ENCODE measurements at regions not wholly inside any gene's neighbourhood (a gene's known extent, or its start where the extent isn't known, plus 50 kb on each side); places are given as distances from the start of the nearest gene placed in this dataset.
"Not testable (repeated sequence)": the region's sequence is repeated elsewhere in the genome, so short reads cannot be mapped to it uniquely, and the experiment has no call there.

DNA sequence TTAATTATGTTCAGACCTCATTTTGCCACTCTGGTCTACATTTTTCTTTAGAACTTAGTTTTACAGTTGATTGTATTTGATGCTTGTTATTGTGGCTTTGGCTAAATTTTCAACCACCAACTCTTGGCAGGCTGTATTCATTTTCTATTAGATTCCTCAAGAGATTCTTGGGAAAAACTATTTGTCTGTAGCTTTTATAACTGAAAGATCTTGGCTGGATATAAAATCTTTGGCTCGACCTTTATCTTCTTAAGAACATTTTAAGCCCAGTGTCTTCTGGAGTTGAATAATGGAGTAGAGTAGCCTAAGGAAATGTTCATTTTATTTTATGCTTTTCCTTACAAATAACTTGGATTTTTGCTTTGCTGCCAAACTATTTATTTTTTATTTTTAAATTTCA is 848.5 kb downstream of the PCDH17 start:
- Histone ChIP-seq H3K4me3 (ENCODE audit: low read depth, low read length) (no peak overlapping the region), H3K4me1 (peaks cover 3% of the 10 kb centered on the region; the same call in 1 of the 2 replicates), H3K27me3 (no peaks in the 10 kb centered on the region), H3K9me3 (no peaks in the 10 kb centered on the region), H3K36me3 (no peaks in the 10 kb centered on the region)
- TF ChIP-seq, protein P1, sequence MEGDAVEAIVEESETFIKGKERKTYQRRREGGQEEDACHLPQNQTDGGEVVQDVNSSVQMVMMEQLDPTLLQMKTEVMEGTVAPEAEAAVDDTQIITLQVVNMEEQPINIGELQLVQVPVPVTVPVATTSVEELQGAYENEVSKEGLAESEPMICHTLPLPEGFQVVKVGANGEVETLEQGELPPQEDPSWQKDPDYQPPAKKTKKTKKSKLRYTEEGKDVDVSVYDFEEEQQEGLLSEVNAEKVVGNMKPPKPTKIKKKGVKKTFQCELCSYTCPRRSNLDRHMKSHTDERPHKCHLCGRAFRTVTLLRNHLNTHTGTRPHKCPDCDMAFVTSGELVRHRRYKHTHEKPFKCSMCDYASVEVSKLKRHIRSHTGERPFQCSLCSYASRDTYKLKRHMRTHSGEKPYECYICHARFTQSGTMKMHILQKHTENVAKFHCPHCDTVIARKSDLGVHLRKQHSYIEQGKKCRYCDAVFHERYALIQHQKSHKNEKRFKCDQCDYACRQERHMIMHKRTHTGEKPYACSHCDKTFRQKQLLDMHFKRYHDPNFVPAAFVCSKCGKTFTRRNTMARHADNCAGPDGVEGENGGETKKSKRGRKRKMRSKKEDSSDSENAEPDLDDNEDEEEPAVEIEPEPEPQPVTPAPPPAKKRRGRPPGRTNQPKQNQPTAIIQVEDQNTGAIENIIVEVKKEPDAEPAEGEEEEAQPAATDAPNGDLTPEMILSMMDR (IDR thresholded peaks at IDR 0.05; ENCODE audit: low read depth, low read length): no peak
- no peak for DNase-seq

DNA sequence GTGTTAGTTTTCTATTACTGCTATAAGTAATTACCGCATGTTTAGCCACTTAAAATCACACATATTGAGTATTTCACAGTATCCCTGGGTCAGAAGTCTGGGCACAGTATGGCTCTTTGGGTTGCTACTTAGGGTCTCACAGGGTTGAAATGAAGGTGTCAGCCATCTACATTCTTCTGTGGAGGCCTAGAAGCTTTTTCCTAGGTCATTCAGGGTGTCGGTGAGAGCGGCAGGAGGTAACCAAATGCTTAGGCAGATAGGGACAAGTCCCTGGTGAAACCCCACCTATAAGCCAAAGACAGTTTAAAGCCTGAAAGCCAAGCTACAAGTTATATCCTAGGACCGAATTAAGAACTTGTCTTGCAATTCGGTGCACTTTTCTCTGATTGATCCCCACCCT is 856.7 kb downstream of the PCDH17 start:
- TF ChIP-seq, protein P1 (IDR thresholded peaks at IDR 0.05; ENCODE audit: low read depth, low read length): no peak
- Histone ChIP-seq H3K27me3 (no peaks in the 10 kb centered on the region), H3K4me1 (no peaks in the 10 kb centered on the region)

DNA sequence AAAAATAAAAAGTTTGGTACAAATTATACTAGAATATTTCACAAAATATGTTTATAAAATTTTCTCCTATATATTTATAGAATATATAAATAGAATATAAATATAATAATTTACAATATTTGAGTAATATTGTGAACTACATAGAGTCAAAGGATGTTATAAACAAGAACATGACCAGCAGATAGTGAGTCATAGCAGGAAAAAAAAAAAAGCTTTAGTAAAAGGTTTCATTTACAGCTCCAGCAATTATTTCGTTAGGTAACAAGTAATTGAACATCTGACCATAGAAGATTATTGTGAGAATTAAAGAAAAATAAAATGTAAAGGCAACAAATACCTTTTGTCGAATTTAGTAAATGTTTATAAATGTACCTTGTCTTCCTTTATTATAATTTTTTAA is 864.1 kb downstream of the PCDH17 start:
- Histone ChIP-seq H3K36me3 (no peaks in the 10 kb centered on the region), H3K4me3 (ENCODE audit: low read depth, low read length) (no peak overlapping the region), H3K9me3 (no peaks in the 10 kb centered on the region), H3K27me3 (no peaks in the 10 kb centered on the region), H3K4me1 (no peaks in the 10 kb centered on the region)
- no peak for DNase-seq
- TF ChIP-seq, protein P1 (IDR thresholded peaks at IDR 0.05; ENCODE audit: low read depth, low read length): no peak

More for the DNA sequence above, 856.7 kb downstream of the PCDH17 start:
- no peak for DNase-seq
- no peaks in the 10 kb centered on the region for H3K36me3 ChIP-seq
- H3K4me3 ChIP-seq (ENCODE audit: low read depth, low read length): no peak overlapping the region
- H3K9me3 ChIP-seq: no peaks in the 10 kb centered on the region; the same call in 1 of the 2 replicates

DNA sequence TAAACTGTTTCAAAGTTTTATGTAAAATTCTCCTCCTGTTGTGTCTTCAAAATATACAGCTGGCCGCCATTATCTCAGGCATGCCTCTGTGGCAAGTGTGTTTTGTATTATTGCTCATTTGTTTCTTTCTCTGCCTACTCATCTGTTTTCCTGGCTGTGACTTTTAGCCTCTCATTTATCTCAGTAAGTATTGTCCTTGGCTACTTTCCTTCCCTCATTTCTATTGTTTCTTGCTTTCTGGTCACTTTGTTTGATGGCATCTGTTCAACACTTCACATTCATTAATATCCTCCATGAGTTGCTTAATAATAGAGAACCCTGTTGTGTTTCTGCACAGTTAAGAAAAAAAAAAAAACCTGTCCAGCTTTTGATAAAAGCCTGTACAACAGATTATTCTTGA is 869.4 kb downstream of the PCDH17 start:
- DNase-seq: no peak
- no peaks in the 10 kb centered on the region; the same call in 1 of the 2 replicates for H3K4me1 ChIP-seq
- H3K27me3 ChIP-seq: no peaks in the 10 kb centered on the region
- TF ChIP-seq, protein P1 (IDR thresholded peaks at IDR 0.05; ENCODE audit: low read depth, low read length): no peak
- no peaks in the 10 kb centered on the region for H3K36me3 ChIP-seq
- no peaks in the 10 kb centered on the region; the same call in 1 of the 2 replicates for H3K9me3 ChIP-seq
- no peak overlapping the region for H3K4me3 ChIP-seq (ENCODE audit: low read depth, low read length)

DNA sequence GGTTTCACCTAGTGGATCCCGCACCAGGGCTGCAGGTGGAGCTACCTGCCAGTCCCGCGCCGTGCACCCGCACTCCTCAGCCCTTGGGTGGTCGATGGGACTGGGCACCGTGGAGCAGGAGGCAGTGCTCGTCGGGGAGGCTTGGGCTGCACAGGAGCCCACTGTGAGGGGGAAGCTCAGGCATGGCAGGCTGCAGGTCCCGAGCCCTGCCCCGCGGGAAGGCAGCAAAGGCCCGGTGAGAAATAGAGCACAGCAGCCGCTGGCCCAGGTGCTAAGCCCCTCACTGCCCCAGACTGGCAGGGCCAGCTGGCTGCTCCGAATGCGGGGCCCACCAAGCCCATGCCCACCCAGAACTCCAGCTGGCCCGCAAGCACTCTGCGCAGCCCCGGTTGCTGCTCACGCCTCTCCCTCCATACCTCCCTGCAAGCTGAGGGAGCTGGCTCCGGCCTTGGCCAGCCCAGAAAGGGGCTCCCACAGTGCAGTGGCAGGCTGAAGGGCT is 872.7 kb downstream of the PCDH17 start:
- DNase-seq; H3K4me1 ChIP-seq; H3K9me3 ChIP-seq; H3K27me3 ChIP-seq; H3K4me3 ChIP-seq (ENCODE audit: low read depth, low read length); H3K36me3 ChIP-seq: not testable (repeated sequence)

DNA sequence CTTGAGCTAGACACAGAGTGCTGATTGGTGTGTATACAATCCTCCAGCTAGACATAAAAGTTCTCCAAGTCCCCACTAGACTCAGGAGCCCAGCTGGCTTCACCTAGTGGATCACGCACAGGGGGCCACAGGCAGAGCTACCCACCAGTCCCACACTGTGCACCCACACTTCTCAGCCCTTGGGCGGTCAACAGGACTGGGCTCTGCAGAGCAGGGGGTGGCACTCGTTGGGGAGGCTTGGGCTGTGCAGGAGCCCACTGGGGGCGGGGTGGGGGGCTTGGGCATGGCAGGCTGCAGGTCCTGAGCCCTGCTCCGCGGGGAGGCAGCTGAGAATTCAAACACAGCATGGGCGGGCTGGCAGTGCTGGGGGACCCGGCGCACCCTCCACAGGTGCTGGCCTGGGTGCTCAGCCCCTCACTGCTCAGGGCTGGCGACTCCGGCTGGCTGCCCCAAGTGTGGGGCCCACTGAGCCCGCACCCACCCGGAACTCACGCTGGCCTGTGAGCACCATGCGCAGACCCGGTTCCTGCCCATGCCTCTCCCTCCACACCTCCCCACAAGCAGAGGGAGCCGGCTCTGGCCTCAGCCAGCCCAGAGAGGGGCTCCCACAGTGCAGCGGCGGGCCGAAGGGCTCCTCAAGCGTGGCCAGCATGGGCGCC is 873.8 kb downstream of the PCDH17 start:
- H3K27me3 ChIP-seq; H3K9me3 ChIP-seq; H3K4me1 ChIP-seq; H3K4me3 ChIP-seq (ENCODE audit: low read depth, low read length); DNase-seq; H3K36me3 ChIP-seq: not testable (repeated sequence)

DNA sequence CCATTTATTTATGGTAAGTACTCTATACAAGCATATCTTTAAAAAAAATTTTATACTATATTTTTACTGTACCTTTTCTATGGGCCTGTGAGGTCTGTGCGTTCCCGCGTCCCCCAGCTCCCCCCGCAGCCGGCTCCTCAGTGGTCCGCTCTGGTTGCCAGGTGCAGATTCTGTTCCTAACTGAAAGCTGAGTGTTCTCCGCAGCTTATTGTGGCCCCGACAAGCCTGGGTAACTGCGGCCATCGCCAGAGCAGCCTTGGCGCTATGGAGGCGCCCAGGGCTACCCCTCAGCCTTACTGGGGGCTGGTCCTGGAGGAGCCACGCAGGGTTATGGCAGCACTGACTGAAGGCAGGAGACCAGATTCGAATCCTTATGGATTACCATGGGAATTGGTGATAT is 896.8 kb downstream of the PCDH17 start:
- no peak for DNase-seq
- H3K9me3 ChIP-seq: no peaks in the 10 kb centered on the region
- H3K27me3 ChIP-seq: no peaks in the 10 kb centered on the region
- H3K4me1 ChIP-seq: no peaks in the 10 kb centered on the region
- H3K4me3 ChIP-seq (ENCODE audit: low read depth, low read length): no peak overlapping the region
- TF ChIP-seq, protein P1 (IDR thresholded peaks at IDR 0.05; ENCODE audit: low read depth, low read length): no peak
- no peaks in the 10 kb centered on the region for H3K36me3 ChIP-seq

Measured in BE2C (cell line).